Osteocyte (in vitro differentiated cells): ENCODE measurements at regions not wholly inside any gene's neighbourhood (a gene's known extent, or its start where the extent isn't known, plus 50 kb on each side); places are given as distances from the start of the nearest gene placed in this dataset.
"Not testable (repeated sequence)": the region's sequence is repeated elsewhere in the genome, so short reads cannot be mapped to it uniquely, and the experiment has no call there.

Source experiments
- DNase-seq: peaks from one replicate; pipeline ENCODE4 v3.0.0; 2021; ENCODE audit warnings: mixed read lengths; ENCODE audit not compliant: unreplicated experiment; ENCODE audit errors: extremely low spot score
- H3K27ac Mint-ChIP-seq: one replicate; pipeline ENCODE4 v1.8.0; 2021; ENCODE audit warnings: mild to moderate bottlenecking, mixed read lengths; ENCODE audit not compliant: unreplicated experiment
- H3K27me3 Mint-ChIP-seq: one replicate; pipeline ENCODE4 v1.8.0; 2021; ENCODE audit warnings: mixed read lengths; ENCODE audit not compliant: unreplicated experiment
- H3K36me3 Mint-ChIP-seq: one replicate; pipeline ENCODE4 v1.8.0; 2021; ENCODE audit warnings: mixed read lengths; ENCODE audit not compliant: unreplicated experiment
- H3K4me1 Mint-ChIP-seq: one replicate; pipeline ENCODE4 v1.8.0; 2021; ENCODE audit warnings: mixed read lengths; ENCODE audit not compliant: unreplicated experiment
- H3K4me3 Mint-ChIP-seq: one replicate; pipeline ENCODE4 v1.8.0; 2021; ENCODE audit warnings: mild to moderate bottlenecking, moderate library complexity, mixed read lengths; ENCODE audit not compliant: unreplicated experiment
- H3K9me3 Mint-ChIP-seq: one replicate; pipeline ENCODE4 v1.8.0; 2021; ENCODE audit warnings: mixed read lengths; ENCODE audit not compliant: unreplicated experiment
- CTCF ChIP-seq: fragments of 200-600 bp; sonication (generic); IDR thresholded peaks from 2 replicates; pipeline ENCODE4 v1.5.0; 2021; ENCODE audit warnings: antibody characterized with exemption, mild to moderate bottlenecking, moderate library complexity

DNA sequence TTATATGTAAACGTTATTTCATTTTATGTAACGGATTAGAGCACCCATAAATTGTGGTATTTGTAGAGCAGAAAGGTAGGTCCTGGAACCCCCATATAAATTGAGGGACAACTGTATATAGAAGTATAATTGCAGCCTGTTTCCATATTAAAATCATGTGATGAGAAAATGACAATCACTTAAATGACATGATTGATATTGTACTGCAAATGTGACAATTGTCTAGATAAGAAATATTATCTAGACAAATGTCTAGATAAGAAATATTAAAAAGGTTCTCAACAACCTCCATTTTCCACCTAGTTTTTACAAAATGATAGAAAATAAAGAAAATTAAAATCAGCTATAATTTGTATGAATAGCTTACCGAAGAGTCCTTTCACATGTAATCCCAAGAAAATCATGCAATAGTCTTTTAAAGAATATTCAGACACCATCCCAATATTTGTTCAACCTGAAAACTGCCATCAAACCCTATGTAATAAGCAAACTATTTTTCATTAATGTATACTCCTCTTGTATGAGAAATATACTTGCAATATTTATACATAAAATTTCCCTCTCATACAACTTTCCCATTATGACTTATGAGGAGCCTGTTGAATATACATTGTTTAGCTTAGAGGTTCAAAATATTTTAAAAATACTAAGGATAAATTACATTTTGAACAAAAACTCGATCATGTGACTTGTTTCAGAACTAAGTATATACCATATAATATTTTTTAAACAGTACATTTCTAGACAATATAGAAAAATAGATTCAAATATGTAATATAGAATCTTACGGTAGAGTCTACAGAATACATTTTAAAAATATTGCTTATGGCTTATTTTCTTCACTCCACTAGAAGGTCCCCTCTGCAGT lies 153.2 kb downstream of the CRPPA start:
- Mint-ChIP-seq H3K4me3 (no peak overlapping the region), H3K27me3 (no peaks in the 10 kb centered on the region), H3K36me3 (peaks cover 2% of the 10 kb centered on the region), H3K9me3 (no peaks in the 10 kb centered on the region), H3K27ac (no peak overlapping the region), H3K4me1 (no peaks in the 10 kb centered on the region)
- TF ChIP-seq CTCF = no peak
- DNase-seq = no peak

DNA sequence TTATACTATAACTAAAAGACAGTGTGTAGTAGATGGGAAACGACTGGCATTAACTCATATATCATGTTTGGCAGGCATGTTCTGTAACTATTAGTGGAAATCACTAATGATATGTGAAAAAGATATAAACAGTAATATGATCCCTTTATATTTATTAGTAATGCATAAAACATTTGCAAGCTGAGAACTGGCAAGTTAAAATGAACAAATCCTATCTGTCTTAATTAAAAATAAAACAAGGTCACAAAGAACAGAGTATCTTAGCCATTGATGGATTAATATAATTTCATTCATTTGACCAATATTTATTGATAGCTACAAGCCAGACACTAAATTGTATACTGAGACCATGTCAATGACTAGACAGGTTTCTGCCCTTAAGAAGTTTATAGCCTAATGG lies 154.5 kb downstream of the CRPPA start:
- Mint-ChIP-seq H3K27ac (no peak overlapping the region), H3K9me3 (no peaks in the 10 kb centered on the region), H3K4me3 (no peak overlapping the region), H3K27me3 (no peaks in the 10 kb centered on the region), H3K36me3 (peaks cover 2% of the 10 kb centered on the region), H3K4me1 (no peaks in the 10 kb centered on the region)
- no peak for TF ChIP-seq CTCF
- no peak for DNase-seq

GRCh38 chr7:16266470-16266869 lies 154.9 kb downstream of the CRPPA start:
- H3K36me3 Mint-ChIP-seq, H3K4me1 Mint-ChIP-seq, H3K4me3 Mint-ChIP-seq, H3K9me3 Mint-ChIP-seq, DNase-seq, H3K27me3 Mint-ChIP-seq, H3K27ac Mint-ChIP-seq: not testable (repeated sequence)

DNA sequence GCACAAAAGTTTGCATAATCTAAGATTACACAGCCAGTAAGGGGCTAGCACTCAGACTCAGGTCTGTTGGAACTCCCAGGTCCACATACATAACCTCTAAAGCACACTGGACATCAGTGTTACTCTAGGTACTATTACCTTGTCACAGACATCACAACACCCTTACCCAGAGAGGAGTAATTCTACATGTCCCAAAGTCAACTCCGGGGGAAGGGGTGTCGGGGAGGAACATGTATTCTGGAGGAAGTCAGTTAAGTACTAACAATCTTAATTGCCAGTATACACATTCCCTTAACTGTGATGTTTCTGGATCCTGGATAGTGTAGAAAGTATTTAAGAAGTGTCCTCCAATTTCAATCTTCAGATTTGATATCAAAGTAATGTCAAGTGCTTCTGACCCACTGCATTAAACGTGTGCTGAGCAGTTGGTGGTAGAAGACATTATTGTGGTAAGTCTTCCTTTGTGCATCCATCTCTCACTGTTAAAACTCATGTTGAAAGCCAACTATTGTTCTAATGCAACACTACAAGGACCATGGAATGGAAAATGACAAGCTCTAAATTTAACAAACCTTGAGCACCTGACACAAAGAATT lies 155.4 kb downstream of the CRPPA start:
- no peaks in the 10 kb centered on the region for H3K27me3 Mint-ChIP-seq
- no peaks in the 10 kb centered on the region for H3K9me3 Mint-ChIP-seq
- DNase-seq = no peak
- H3K4me3 Mint-ChIP-seq = no peak overlapping the region
- no peak overlapping the region for H3K27ac Mint-ChIP-seq
- no peak for TF ChIP-seq CTCF
- peaks cover 2% of the 10 kb centered on the region for H3K36me3 Mint-ChIP-seq
- H3K4me1 Mint-ChIP-seq = no peaks in the 10 kb centered on the region

- H3K4me3 Mint-ChIP-seq = no peak overlapping the region
- no peak for DNase-seq
- no peaks in the 10 kb centered on the region for H3K9me3 Mint-ChIP-seq
- no peak overlapping the region for H3K27ac Mint-ChIP-seq
- no peak for TF ChIP-seq CTCF
- H3K4me1 Mint-ChIP-seq = no peaks in the 10 kb centered on the region
- peaks cover 2% of the 10 kb centered on the region for H3K36me3 Mint-ChIP-seq
- H3K27me3 Mint-ChIP-seq = no peaks in the 10 kb centered on the region
These were observed 156.2 kb downstream of the CRPPA start for GRCh38 chr7:16264823-16265804.
